GM19372 (cell line): ENCODE measurements at regions not wholly inside any gene's neighbourhood (a gene's known extent, or its start where the extent isn't known, plus 50 kb on each side); places are given as distances from the start of the nearest gene placed in this dataset.
"Not testable (repeated sequence)": the region's sequence is repeated elsewhere in the genome, so short reads cannot be mapped to it uniquely, and the experiment has no call there.

Experiments
- ATAC-seq: cut with Tn5 transposase; IDR thresholded peaks from one replicate; pipeline ENCODE4 v1.9.1; 2021; ENCODE audit warnings: mild to moderate bottlenecking, low read depth, moderate library complexity; ENCODE audit not compliant: unreplicated experiment

DNA sequence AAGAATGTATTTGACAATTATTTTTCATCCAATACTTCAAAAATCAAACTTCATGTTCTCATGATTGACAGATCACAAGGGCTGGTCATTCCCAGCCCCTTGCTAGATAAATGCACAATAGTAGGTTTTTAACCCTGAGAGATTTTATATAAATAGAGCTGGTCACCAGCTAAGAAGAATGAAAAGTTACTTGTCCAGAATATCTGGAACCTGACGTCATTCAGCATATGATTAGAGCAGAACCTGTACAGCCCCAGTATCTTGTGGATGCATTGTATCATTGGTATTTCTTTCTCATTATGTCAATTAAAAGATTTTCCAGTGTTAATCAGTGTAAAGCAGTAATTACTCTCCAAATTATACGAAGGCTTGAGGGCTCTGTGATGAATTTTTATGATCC lies 202.8 kb upstream of the RND3 start:
- ATAC-seq = no peak

DNA sequence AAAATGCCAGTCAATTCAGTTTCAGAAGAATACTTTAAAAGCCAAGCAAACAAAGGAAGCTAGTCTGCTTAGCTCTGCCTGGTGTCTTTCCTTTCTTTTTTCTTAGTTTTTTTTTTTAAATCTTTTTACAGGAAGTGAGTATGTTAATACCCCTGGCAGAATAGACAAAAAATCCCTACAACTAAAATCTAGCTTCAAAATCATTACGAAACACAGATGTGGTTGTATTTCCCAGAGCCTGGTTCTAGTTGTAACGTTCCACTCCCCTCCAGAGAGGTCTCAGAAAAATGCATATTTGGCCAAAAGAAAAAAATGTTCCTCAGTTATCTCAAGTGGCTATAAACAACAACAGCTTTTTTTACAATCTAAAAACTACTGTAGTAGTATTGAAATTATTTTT lies 202.1 kb upstream of the RND3 start:
- no peak for ATAC-seq

DNA sequence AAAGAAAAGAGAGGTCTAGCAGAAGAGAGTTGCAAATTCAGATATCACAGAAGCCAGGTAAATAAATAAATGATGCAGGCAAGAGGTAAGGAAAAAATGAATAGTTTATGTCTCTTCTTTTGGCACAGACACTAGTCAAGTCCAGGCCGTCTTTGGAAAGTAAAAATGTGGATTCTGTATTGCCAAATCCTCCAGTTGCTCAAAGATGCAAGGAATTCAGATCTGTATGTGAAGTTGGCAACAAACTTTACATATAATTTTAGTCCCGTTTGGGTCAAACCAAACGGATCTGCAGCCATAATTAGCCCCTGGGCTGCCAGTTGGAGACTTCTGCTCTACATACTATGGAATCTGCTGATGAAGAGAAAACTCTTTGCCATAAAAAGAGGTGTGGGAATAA lies 200.5 kb upstream of the RND3 start:
- no peak for ATAC-seq

DNA sequence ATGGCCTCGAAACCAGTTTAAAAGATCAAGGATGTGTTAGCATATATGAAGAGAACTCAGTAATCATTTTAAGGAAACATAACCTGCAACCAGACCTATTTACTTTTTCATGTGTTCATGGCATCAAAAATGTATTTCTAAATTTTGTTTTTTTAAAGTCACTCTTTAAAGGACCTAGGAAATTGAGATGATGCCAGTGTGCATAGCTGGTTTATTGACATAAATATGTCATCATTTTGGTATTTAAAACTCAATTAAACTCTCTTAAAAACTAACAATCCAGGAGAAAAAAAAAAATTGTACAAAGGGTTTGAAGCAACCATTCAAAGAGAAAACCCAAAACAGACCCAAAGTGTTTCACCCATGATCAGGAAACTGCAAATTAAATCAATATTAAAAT lies 198.9 kb upstream of the RND3 start:
- ATAC-seq = no peak

DNA sequence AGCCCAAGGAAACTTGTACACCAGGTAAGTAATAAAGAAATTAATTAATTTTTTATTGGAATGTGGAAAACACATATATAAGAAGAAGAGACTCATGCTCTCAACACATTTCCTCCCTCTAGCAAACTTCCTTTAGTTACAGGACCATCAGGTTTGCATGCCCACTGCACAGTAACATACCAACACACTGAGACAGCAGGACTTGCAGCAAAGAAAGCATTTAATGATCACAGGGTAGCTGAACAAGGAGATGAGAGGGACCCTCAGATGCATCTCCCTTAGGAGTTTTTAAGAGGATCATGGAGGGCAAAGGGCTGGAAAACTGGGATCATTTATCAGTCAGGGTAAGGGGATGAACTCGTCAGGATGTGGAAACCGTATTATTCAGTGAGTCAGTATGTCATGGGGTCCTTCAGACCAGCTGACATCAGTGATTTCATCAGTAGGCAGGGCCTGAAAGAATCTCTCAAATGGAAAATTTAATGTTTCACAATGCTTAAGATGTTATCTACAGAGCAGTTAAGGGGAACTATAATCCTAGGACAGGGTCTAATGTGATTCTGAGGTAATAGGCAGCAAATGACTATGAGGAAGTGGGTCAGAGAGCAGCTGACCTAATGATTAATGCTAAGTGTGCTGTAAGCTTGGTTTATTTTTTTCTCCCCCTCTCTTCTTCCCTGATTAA lies 193.8 kb upstream of the RND3 start:
- no peak for ATAC-seq

DNA sequence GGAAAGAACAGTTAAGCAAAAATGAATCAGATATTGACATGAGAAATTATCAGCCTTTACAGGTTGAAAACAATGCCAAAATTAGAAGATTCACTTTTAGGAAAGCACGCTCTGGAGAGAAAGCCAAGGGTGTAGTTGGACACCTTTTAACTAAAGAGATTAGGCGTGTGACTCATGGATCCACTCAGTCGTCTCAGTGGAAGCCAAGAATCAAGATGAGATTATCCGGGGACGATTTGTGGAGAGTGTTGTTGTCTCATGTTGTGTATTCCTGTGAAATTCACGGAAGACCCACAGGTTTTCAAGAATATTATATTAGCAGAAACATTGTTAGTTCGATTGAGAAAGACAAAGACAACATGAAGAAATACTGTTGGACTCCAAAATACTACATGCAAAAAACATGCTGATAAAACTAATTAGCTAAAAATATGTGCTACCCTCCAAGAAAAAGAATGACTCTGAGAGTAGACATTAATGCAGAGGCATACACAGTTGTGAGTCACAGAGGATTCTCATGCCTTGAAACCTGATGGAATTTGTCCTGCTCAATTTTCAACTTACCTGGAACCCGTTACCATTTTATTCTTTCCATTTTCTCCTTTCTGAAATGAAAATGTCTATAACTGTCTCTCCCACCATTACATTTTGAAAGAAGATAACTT lies 192.1 kb upstream of the RND3 start:
- no peak for ATAC-seq

DNA sequence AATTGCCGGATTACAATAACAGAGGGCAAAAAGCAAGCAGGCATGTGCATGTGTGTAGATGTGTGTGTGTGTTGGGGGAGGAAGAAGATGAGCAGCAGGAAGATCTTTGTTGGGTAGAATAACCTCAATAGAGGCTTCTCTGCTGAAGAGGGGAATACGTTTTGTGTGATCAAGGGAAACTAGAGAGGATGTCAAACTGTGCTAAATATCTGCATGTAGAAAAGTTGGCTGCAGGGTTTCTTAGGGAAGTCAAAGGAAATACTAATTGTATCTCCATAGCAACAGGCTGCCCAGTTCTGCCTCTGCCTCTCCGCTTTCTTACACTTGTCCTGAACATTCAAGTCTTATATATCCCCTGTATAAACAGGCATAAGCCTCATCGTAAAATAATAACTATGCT lies 190.1 kb upstream of the RND3 start:
- no peak for ATAC-seq

DNA sequence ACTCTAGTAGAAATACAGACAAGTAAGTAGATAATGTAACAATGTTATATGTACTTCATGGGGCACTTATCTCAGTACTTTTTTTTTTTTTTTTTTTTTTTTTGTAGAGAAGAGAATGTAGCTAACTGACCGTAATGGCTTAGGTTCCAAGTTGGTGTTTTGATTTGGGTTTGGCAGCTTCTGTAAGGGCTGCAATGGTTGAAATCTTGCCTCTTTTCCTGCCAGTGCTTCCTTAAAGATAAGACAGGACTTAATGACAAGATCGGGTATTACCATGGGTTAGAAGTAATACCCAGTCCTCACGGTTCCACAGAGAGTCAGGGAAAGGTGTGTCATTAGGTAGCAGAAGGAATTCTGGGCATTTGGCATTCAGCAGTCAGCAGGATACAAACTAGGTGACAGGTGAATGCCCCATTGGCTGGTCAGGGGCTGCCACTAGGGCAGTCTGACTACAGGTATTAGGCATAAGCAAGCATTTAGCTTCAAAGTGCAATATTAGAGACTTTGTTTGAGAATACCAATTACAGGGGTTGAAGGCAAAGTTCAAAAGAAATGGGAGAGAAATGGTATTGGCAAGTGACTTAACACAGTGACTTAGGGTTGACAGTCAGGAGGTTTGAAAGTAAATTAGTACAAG lies 189.4 kb upstream of the RND3 start:
- no peak for ATAC-seq

DNA sequence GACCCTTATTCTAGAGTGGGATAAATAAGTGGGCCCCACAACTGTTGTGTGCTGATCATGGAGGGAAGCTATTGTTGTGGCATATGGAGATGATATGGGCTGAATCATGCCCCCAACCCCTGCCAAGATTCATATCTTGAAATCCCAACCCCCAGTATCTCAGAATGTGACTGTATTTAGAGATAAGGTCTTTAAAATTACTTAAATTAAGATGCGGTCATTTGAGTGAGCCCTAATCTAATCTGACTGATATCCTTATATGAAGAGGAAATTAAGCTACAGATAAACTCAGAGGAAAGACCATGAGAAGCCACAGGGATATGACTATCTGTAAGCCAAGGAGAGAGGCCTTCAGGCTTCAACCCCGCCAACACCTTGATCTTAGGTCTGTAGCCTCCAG lies 188.3 kb upstream of the RND3 start:
- ATAC-seq = no peak

DNA sequence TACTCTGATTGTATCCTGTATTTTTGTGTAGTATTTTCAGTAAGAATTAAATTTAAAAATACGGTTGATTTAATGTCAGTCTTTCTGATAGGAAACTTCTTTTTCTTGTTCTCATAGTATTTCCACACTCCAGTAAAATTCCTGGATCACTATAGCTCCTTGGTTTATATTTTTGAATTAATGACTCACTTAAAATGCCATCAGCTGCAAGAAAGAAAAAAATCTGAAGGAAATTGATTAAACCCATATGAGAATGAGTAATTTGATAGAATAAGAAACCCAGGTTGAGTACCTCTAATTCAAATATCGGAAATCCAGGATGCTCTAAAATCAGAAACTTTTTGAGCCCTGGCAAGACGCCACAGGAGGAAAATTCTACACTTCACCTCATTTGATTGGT lies 186.8 kb upstream of the RND3 start:
- ATAC-seq = no peak

DNA sequence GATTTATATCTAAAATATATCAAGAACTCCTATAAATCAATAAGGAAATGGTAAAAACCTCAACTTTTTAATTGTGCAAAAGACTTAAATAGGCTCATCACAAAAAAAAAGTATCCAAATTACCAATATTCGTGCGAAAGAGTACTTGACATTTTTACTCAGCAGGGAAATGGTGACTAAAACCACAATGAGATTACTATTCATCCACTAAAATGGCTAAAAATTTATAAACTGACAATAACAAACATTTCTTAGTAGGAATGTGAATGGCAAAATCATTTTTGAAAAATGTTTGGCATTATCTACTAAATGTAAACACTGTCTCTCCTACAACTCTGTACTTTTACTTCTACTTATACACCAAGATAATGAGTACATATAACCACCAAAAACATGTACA lies 184.8 kb upstream of the RND3 start:
- ATAC-seq = no peak

DNA sequence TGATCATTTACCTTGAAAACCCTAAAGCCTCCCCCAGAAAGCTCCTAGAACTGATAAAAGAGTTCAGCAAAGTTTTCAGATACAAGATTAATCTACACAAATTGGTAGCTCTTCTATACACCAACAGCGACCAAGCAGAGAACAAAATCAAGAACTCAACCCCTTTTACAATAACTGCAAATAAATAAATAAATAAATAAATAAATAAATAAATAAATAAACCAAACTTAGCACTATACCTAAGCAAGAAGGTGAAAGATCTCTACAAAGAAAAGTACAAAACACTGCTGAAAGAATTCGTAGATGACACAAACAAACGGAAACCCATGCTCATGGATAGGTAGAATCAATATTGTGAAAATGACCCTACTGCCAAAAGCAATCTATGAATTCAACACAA lies 182.0 kb upstream of the RND3 start:
- no peak for ATAC-seq

DNA sequence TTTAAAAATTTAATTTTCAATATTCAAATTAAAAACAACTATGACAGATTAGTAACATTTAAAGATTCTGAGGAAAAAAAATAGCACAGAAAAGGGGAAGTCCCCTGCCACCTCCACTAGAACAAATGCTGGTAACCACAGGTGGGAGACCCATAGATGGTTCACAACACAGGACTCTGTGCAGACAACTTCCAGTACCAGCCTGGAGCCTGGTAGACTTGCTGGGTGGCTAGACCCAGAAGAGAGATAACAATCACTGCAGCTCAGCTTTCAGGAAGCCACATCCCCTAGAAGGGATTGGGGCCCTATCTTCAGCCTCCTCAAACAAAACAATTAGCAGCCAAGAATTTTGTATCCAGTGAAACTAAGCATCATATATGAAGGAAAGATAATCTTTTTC lies 179.6 kb upstream of the RND3 start:
- not testable (repeated sequence) for ATAC-seq

DNA sequence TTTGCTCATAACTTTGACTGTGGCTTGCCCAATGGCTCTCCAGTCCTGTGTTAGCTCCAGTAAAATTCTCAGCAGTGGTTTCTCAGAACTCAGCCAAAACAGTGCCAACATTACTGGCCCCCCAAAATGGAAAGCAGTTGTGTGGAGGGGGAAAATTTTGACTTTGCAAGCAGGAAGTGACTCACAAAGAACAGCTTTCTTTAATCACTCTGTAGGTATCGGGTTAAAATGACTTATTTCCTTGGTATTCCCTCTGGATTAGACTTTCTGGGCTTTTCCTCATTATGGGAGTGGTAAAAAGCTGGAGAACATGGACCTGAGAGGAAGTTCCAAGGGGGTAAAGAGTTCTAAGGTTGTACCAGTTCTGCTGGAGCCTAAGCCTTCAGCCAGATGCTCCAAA lies 175.7 kb upstream of the RND3 start:
- no peak for ATAC-seq

DNA sequence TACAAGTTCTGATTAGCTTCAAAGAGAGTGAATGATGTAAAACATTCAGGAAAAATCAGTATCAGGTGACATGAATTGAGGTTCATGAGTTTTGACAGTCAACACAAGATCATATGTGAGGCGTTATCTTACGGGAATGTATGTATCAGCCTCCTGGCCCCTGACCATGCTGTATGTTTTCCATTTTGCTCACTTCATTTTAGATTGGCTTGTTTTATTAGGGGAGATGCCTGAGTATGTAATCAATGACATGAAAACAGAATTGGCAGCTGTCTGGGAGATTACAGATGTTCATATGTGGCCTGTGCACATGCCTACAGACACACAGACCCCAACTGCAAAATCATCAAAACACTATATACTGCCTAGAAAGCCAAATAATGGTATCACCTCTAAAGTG lies 168.5 kb upstream of the RND3 start:
- no peak for ATAC-seq

DNA sequence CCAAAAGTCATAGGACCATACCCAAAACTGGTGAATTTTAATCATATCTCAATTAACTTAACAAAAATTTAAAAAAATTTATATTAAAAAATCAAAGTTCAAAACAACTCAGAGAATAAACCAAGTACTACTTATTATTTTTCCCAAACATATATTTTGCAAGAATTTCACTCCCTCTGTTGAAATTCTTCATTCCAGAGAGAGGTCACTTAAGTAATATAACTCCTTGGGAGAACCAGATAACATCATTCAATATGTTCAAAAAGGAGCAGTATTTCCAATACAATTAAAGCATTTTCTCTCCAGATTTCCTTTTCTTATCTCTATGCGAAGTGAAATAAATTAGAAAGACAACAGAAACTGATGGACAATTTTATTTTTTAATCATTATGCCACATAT lies 165.9 kb upstream of the RND3 start:
- ATAC-seq = no peak

DNA sequence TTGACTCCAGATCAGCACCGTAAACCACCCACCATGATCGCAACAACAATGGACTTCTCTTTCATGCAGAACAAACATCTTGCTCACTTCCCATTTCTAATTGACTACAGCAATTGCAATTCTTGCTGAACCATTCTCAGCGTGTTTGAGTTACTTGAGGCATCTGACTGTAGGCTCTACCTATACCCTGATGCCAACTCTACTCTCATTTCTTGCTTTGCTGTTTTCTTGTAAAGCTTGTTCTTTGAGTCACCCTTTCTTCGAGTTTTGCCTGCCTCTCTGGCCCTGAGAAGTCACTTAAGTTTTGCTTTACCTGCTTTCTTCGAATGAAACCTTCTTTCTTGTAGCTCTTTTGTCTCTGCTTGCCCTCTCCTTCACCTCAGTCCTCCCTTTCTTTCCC lies 160.5 kb upstream of the RND3 start:
- ATAC-seq = no peak

DNA sequence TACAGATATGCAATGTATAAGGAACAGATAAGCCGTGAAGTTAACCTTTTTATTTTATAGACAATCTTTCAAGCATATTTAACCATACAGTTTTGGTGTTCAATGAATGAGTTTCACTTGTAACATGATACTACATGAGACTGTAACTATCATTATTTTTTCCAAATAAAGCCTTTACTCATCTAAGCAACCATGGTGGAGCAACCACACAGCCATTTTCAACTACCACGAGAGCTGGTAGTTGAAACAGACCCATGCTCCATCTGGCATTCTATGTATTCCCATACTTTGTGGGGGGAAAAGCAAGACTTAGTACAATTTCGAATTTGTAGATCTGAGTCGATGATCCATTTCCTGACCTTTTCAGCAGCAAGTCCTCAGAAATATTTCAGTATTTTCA lies 159.3 kb upstream of the RND3 start:
- ATAC-seq = no peak

DNA sequence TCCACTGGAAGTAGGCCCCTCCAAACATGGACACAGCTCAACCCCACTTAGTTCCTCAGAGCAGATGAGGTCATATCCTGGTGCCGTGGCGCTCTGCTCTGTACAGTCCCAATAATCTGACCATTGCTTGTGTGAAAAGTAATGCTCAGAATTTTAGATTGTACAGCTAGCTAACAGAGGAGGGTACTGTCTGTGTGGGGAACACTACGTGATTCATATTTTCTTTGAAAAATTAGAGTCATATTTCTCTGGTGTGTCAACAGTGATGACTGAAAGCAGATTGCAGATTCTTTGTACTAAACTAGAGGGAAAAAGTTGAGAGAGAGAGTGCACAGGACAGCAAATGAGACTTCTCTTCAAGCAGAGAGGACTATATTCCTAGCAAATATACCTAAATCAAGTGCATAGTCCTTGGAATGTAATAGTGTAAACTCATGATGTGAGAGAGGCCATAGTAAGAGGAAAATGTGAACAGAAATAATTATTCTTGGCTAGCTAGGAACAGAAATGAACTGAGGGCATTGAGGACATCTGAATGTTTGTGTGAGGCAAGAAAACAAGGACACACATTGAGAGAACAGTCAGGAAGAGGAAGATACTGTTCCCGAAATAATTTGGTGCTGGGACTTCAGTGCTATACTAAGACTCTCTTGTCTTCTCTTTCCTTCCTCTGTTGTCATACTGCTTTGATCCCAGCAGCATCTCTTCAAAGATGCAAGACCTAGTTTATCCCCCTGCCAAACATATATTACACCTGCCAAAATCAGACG lies 157.0 kb upstream of the RND3 start:
- no peak for ATAC-seq

DNA sequence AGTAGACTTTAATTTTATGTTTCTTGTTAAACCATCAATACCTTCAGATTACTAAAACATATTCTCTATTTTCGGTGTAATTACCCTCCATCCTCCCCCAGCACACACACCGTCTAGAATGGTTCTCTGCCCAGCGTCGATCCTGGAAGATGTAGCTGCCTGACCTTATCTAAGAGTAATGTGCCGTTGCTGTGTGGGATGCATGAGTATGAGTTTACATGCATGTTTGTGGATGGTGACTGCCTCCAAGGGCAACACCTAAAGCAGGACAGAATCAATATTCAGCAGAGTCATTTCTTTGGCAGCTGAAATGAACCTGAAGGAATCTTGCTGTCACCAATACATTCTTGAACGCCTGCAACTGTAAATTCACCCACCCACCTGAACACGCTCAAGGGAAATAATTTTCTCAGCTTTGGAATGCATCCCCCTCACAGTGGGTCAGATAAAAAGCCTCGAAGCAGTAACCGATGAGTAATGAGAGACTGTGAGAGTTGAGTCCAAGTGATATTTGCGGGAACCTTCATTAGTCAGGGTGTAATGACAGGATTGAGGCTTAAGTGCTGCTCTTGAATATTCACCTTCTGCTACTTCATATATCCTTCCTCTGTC lies 155.8 kb upstream of the RND3 start:
- ATAC-seq = no peak

DNA sequence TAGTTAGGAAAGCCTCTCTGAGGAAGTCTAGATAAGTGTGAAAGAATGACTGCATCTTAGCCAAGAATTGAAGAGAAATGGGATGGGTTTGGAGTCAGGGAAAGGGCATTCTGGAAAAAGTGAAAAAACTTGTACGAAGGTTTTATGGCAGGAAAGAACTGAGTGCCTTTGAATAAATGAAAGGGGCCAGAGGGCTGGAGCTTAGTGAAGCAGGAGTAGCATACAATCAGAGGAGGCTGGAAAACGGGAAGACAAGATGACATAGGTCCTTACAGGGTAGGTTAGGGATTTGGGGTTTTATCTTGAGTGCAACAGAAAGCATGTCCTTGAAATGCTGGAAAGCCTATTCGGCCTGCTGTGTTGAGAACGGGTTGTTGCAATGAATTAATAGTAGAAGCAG lies 152.6 kb upstream of the RND3 start:
- no peak for ATAC-seq
